ENCODE measurements at regions not wholly inside any gene's neighbourhood (a gene's known extent, or its start where the extent isn't known, plus 50 kb on each side); places are given as distances from the start of the nearest gene placed in this dataset.

DNA sequence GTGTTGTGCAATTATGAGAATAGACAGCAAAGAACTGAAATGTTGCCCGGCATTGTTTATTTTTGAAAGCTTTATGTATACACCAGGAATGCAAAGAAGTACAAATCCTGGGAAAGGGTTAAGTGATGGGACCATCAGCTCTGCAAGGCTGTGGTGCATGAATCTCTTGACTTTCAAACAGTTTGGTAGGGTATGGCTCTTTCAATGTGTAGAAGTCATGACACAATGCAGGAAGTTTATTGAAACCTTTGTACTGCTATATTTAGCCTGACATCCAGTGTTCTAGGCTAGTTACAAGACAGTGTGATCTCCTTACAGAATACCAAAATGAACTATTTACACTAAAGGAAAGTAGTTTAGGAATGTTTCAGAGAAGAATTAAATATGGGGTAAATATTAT lies 206.8 kb upstream of the HAND2 start:
- TF ChIP-seq, protein P1, sequence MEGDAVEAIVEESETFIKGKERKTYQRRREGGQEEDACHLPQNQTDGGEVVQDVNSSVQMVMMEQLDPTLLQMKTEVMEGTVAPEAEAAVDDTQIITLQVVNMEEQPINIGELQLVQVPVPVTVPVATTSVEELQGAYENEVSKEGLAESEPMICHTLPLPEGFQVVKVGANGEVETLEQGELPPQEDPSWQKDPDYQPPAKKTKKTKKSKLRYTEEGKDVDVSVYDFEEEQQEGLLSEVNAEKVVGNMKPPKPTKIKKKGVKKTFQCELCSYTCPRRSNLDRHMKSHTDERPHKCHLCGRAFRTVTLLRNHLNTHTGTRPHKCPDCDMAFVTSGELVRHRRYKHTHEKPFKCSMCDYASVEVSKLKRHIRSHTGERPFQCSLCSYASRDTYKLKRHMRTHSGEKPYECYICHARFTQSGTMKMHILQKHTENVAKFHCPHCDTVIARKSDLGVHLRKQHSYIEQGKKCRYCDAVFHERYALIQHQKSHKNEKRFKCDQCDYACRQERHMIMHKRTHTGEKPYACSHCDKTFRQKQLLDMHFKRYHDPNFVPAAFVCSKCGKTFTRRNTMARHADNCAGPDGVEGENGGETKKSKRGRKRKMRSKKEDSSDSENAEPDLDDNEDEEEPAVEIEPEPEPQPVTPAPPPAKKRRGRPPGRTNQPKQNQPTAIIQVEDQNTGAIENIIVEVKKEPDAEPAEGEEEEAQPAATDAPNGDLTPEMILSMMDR (IDR thresholded peaks at IDR 0.05; ENCODE audit: insufficient read depth, low read depth, low read length), result no peak
- TF ChIP-seq EZH2 (IDR thresholded peaks at IDR 0.05; ENCODE audit: insufficient read depth, low read length), result no peak
